GM12874 (cell line): ENCODE measurements at regions not wholly inside any gene's neighbourhood (a gene's known extent, or its start where the extent isn't known, plus 50 kb on each side); places are given as distances from the start of the nearest gene placed in this dataset.

ENCODE experiments used
- CTCF ChIP-seq: IDR thresholded peaks from 2 replicates; pipeline ENCODE4 v1.5.1; 2011; ENCODE audit warnings: low read depth, mild to moderate bottlenecking, control low read depth, low read length, moderate library complexity; ENCODE audit not compliant: insufficient read depth

- no peak for TF ChIP-seq CTCF
Observed at GRCh38 chr2:42921721-42922120, 129.3 kb upstream of the HAAO start.

GRCh38 chr2:42921147-42921520 lies 128.8 kb upstream of the HAAO start:
- TF ChIP-seq CTCF = no peak

GRCh38 chr2:42920446-42921146 lies 128.2 kb upstream of the HAAO start:
- TF ChIP-seq CTCF = no peak

DNA sequence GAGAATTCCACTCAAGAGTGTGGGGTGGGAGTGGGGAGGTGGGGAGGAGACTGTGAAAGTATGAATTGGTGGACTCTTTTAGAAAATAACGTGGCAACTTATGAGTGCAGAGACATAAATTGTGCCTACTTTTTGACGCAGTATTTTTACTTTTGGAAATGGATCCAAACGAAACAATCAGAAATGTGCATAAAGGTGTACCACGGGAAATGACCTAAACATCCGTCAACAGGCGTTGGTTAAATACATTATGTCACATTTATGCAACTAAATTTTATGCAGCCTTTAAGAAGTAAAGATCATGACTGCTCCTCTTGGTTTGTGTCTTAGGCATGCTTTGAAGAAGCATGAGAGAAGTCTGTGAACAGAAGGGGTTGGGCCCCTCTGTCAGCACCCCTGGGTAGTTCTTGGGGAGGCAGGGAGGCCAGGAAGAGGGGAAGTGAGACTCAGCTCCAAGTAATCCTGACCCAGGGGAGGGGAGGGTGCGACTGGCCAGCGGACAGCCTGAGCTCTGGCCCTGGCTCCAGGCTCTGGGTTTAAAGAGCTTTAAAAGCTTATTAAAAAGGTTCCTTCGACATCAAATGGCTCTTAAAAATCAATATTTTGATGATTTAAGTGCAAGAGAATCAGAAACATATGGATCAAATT lies 126.4 kb upstream of the HAAO start:
- no peak for TF ChIP-seq CTCF

DNA sequence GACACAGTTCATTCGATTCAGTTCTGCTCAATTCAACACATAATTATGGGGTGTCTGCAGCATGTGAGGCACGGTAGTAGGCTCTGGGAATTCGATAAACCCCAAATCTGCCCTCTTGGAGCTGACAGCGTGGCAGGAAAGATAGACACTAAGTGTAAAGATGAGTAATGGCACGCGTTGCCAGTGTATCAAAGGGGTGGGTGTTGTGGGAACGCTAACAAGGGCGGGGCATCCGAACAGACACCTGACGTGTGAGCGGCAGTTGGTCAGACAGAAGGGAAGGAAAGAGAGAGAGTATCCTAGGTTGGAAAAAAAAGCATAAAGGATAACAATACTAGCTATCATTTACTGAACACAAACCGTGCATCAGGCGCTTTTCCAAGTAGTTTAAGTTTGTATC lies 125.7 kb upstream of the HAAO start:
- no peak for TF ChIP-seq CTCF

GRCh38 chr2:42917425-42917927 lies 125.1 kb upstream of the HAAO start:
- TF ChIP-seq CTCF = no peak

GRCh38 chr2:42916324-42916723 lies 123.9 kb upstream of the HAAO start:
- no peak for TF ChIP-seq CTCF
